ENCODE measurements at regions not wholly inside any gene's neighbourhood (a gene's known extent, or its start where the extent isn't known, plus 50 kb on each side); places are given as distances from the start of the nearest gene placed in this dataset.
"Not testable (repeated sequence)": the region's sequence is repeated elsewhere in the genome, so short reads cannot be mapped to it uniquely, and the experiment has no call there.

- peak; percentile 0 for DNase-seq
These were observed 153.6 kb downstream of the MAGEB17 start for GRCh38 chrX:16320765-16321355.

GRCh38 chrX:16333453-16333852 lies 166.2 kb downstream of the MAGEB17 start:
- no peak for DNase-seq

- DNase-seq: no peak
These were observed 167.9 kb downstream of the MAGEB17 start for GRCh38 chrX:16335181-16335580.

GRCh38 chrX:16347968-16348670 lies 180.8 kb downstream of the MAGEB17 start:
- DNase-seq: no peak

GRCh38 chrX:16357902-16358301 lies 190.6 kb downstream of the MAGEB17 start:
- DNase-seq: no peak

- DNase-seq: not testable (repeated sequence)
These were observed 192.8 kb downstream of the MAGEB17 start for GRCh38 chrX:16360056-16360455.

- no peak for DNase-seq
These were observed 201.4 kb downstream of the MAGEB17 start for GRCh38 chrX:16368696-16369095.

- no peak for DNase-seq
These were observed 208.8 kb downstream of the MAGEB17 start for GRCh38 chrX:16376056-16376455.

- no peak for DNase-seq
These were observed 218.8 kb downstream of the MAGEB17 start for GRCh38 chrX:16386126-16386525.

- DNase-seq: no peak
These were observed 225.3 kb downstream of the MAGEB17 start for GRCh38 chrX:16392597-16392996.

GRCh38 chrX:16394290-16394689 lies 227.0 kb downstream of the MAGEB17 start:
- peak; percentile 3 for DNase-seq

GRCh38 chrX:16403808-16404207 lies 236.5 kb downstream of the MAGEB17 start:
- DNase-seq: no peak

GRCh38 chrX:16416588-16416987 lies 233.4 kb upstream of the S100G start:
- DNase-seq: no peak

GRCh38 chrX:16418650-16419049 lies 231.3 kb upstream of the S100G start:
- DNase-seq: no peak

GRCh38 chrX:16427668-16428067 lies 222.3 kb upstream of the S100G start:
- DNase-seq: no peak

- no peak for DNase-seq
These were observed 220.6 kb upstream of the S100G start for GRCh38 chrX:16429406-16429805.

- no peak for DNase-seq
These were observed 218.7 kb upstream of the S100G start for GRCh38 chrX:16431266-16431665.

GRCh38 chrX:16433021-16433420 lies 216.9 kb upstream of the S100G start:
- DNase-seq: no peak

- no peak for DNase-seq
These were observed 214.5 kb upstream of the S100G start for GRCh38 chrX:16435399-16435986.

- peak; percentile 81 for DNase-seq
These were observed 213.4 kb upstream of the S100G start for GRCh38 chrX:16436348-16437188.

- no peak for DNase-seq
These were observed 209.5 kb upstream of the S100G start for GRCh38 chrX:16440446-16440845.

- DNase-seq: no peak
These were observed 205.6 kb upstream of the S100G start for GRCh38 chrX:16444353-16444752.

- DNase-seq: peak; percentile 48
These were observed 204.7 kb upstream of the S100G start for GRCh38 chrX:16445166-16445752.

Data from dermis blood vessel endothelial cell (primary cell).